ENCODE measurements at regions not wholly inside any gene's neighbourhood (a gene's known extent, or its start where the extent isn't known, plus 50 kb on each side); places are given as distances from the start of the nearest gene placed in this dataset.

GRCh38 chr5:66339896-66340295 lies 195.8 kb downstream of the SREK1 start:
- Histone ChIP-seq H3K9me3 (ENCODE audit: low read depth) (no peaks in the 10 kb centered on the region), H4K20me1 (ENCODE audit: low read depth) (no peaks in the 10 kb centered on the region), H3K36me3 (peaks cover 2% of the 10 kb centered on the region), H3K79me2 (ENCODE audit: low read depth) (no peaks in the 10 kb centered on the region), H3K9ac (no peak overlapping the region), H3K4me1 (peaks cover 42% of the 10 kb centered on the region), H3K4me3 (no peak overlapping the region), H3K4me2 (no peak overlapping the region), H2AFZ (replicated peaks) (peak overlapping the region; percentile 53), H3K27ac (no peak overlapping the region), H3K27me3 (no peaks in the 10 kb centered on the region), H3F3A (ENCODE audit: low read depth) (peaks cover 24% of the 10 kb centered on the region)
- Mint-ChIP-seq H3K4me1 (peaks cover 26% of the 10 kb centered on the region), H3K4me3 (no peak overlapping the region), H3K27ac (no peak overlapping the region), H3K9me3 (no peaks in the 10 kb centered on the region), H3K36me3 (no peaks in the 10 kb centered on the region), H3K27me3 (ENCODE audit: insufficient read depth, low read depth) (no peaks in the 10 kb centered on the region)
- TF ChIP-seq CTCF (IDR thresholded peaks at IDR 0.05) (no peak), EZH2phosphoT487 (IDR thresholded peaks at IDR 0.05) (no peak), EZH2 (IDR thresholded peaks at IDR 0.05) (no peak)
- DNase-seq (ENCODE audit: low spot score) = no peak

GRCh38 chr5:66340786-66341185 lies 196.7 kb downstream of the SREK1 start:
- DNase-seq (ENCODE audit: low spot score) = no peak
- Mint-ChIP-seq H3K9me3 (no peaks in the 10 kb centered on the region), H3K4me3 (no peak overlapping the region), H3K36me3 (no peaks in the 10 kb centered on the region), H3K27ac (no peak overlapping the region), H3K27me3 (ENCODE audit: insufficient read depth, low read depth) (no peaks in the 10 kb centered on the region), H3K4me1 (peaks cover 26% of the 10 kb centered on the region)
- H2AFZ ChIP-seq (replicated peaks) = no peak overlapping the region
- peaks cover 24% of the 10 kb centered on the region for H3F3A ChIP-seq (ENCODE audit: low read depth)
- H3K4me3 ChIP-seq = no peak overlapping the region
- no peak overlapping the region for H3K27ac ChIP-seq
- H3K36me3 ChIP-seq = peaks cover 2% of the 10 kb centered on the region
- no peak overlapping the region for H3K4me2 ChIP-seq
- H3K9me3 ChIP-seq (ENCODE audit: low read depth) = no peaks in the 10 kb centered on the region
- H4K20me1 ChIP-seq (ENCODE audit: low read depth) = no peaks in the 10 kb centered on the region
- H3K9ac ChIP-seq = no peak overlapping the region
- H3K4me1 ChIP-seq = peaks cover 42% of the 10 kb centered on the region
- no peaks in the 10 kb centered on the region for H3K79me2 ChIP-seq (ENCODE audit: low read depth)
- TF ChIP-seq CTCF (IDR thresholded peaks at IDR 0.05) (no peak), EZH2phosphoT487 (IDR thresholded peaks at IDR 0.05) (no peak), EZH2 (IDR thresholded peaks at IDR 0.05) (no peak)
- H3K27me3 ChIP-seq = no peaks in the 10 kb centered on the region

GRCh38 chr5:66342341-66342880 lies 198.3 kb downstream of the SREK1 start:
- DNase-seq (ENCODE audit: low spot score) = no peak
- no peaks in the 10 kb centered on the region for H3K27me3 ChIP-seq
- no peak overlapping the region for H3K4me2 ChIP-seq
- H3F3A ChIP-seq (ENCODE audit: low read depth) = peaks cover 23% of the 10 kb centered on the region
- Mint-ChIP-seq H3K4me3 (no peak overlapping the region), H3K36me3 (no peaks in the 10 kb centered on the region), H3K9me3 (no peaks in the 10 kb centered on the region), H3K27me3 (ENCODE audit: insufficient read depth, low read depth) (no peaks in the 10 kb centered on the region), H3K27ac (no peak overlapping the region), H3K4me1 (peaks cover 20% of the 10 kb centered on the region)
- H3K9me3 ChIP-seq (ENCODE audit: low read depth) = no peaks in the 10 kb centered on the region
- no peaks in the 10 kb centered on the region for H3K79me2 ChIP-seq (ENCODE audit: low read depth)
- no peaks in the 10 kb centered on the region for H3K36me3 ChIP-seq
- no peak overlapping the region for H2AFZ ChIP-seq (replicated peaks)
- TF ChIP-seq EZH2phosphoT487 (IDR thresholded peaks at IDR 0.05) (no peak), CTCF (IDR thresholded peaks at IDR 0.05) (no peak), EZH2 (IDR thresholded peaks at IDR 0.05) (no peak)
- H3K4me1 ChIP-seq = peaks cover 34% of the 10 kb centered on the region
- H3K9ac ChIP-seq = no peak overlapping the region
- H3K27ac ChIP-seq = no peak overlapping the region
- no peaks in the 10 kb centered on the region for H4K20me1 ChIP-seq (ENCODE audit: low read depth)
- no peak overlapping the region for H3K4me3 ChIP-seq

Data from neural progenitor cell (in vitro differentiated cells).